SK-MEL-5 (cell line): ENCODE measurements at regions not wholly inside any gene's neighbourhood (a gene's known extent, or its start where the extent isn't known, plus 50 kb on each side); places are given as distances from the start of the nearest gene placed in this dataset.

Experiments used
- DNase-seq: peaks from one replicate; pipeline ENCODE4 v3.0.0-alpha.2; 2016; ENCODE audit warnings: low read depth, low spot score
- in situ Hi-C: cut with HindIII; loops from 2 replicates; pipeline ENCODE4 v1.10.0; 2016; ENCODE audit warnings: low sequenced_read_pairs, high pct_unique_total_duplicates, low pct_unique_long_range_greater_than_20kb

GRCh38 chr2:71934595-71935261 is 212.9 kb downstream of the CYP26B1 start:
- in situ Hi-C loops, result no loop called here
- no peak for DNase-seq

- no peak for DNase-seq
Observed at GRCh38 chr2:71934320-71934593, 213.4 kb downstream of the CYP26B1 start.

GRCh38 chr2:71933467-71934319 is 214.0 kb downstream of the CYP26B1 start:
- in situ Hi-C loops, result no loop called here
- peak; percentile 53 for DNase-seq

More at GRCh38 chr2:71934320-71934593, 213.4 kb downstream of the CYP26B1 start:
- in situ Hi-C loops, result no loop called here

- in situ Hi-C loops, result no loop called here
- no peak for DNase-seq
Observed at GRCh38 chr2:71932780-71933466, 214.7 kb downstream of the CYP26B1 start.

GRCh38 chr2:71932037-71932779 is 215.5 kb downstream of the CYP26B1 start:
- in situ Hi-C loops, result no loop called here
- no peak for DNase-seq

- in situ Hi-C loops, result no loop called here
- peak; percentile 7 for DNase-seq
Observed at GRCh38 chr2:71930049-71930681, 217.5 kb downstream of the CYP26B1 start.

- in situ Hi-C loops, result no loop called here
Observed at GRCh38 chr2:71929482-71929772, 218.2 kb downstream of the CYP26B1 start.

GRCh38 chr2:71928734-71929481 is 218.8 kb downstream of the CYP26B1 start:
- in situ Hi-C loops, result no loop called here
- no peak for DNase-seq

More at GRCh38 chr2:71929482-71929772, 218.2 kb downstream of the CYP26B1 start:
- no peak for DNase-seq

GRCh38 chr2:71927757-71928715 is 219.6 kb downstream of the CYP26B1 start:
- in situ Hi-C loops, result no loop called here
- DNase-seq, result no peak

- peak; percentile 28 for DNase-seq
- in situ Hi-C loops, result no loop called here
Observed at GRCh38 chr2:71926876-71927756, 220.5 kb downstream of the CYP26B1 start.

GRCh38 chr2:71926089-71926447 is 221.6 kb downstream of the CYP26B1 start:
- no peak for DNase-seq
- in situ Hi-C loops, result no loop called here

GRCh38 chr2:71925268-71926088 is 222.2 kb downstream of the CYP26B1 start:
- in situ Hi-C loops, result no loop called here
- DNase-seq, result no peak

GRCh38 chr2:71923887-71924533 is 223.7 kb downstream of the CYP26B1 start:
- in situ Hi-C loops, result no loop called here
- peak; percentile 89 for DNase-seq

- in situ Hi-C loops, result no loop called here
Observed at GRCh38 chr2:71923143-71923525, 224.5 kb downstream of the CYP26B1 start.

More at GRCh38 chr2:71923143-71923525, 224.5 kb downstream of the CYP26B1 start:
- DNase-seq, result no peak
